K562 (cell line): ENCODE measurements at regions not wholly inside any gene's neighbourhood (a gene's known extent, or its start where the extent isn't known, plus 50 kb on each side); places are given as distances from the start of the nearest gene placed in this dataset.
A peak's percentile ranks its signal among the peaks of the same experiment; 100 is the strongest.
"Not testable (repeated sequence)": the region's sequence is repeated elsewhere in the genome, so short reads cannot be mapped to it uniquely, and the experiment has no call there.

Experiments used
- CBFA2T3 ChIP-seq: fragments of 450-650 bp; IDR thresholded peaks from 2 replicates; pipeline ENCODE4 v1.6.1; 2017
- CREB3 ChIP-seq: fragments of 450-650 bp; conservative IDR thresholded peaks from 2 replicates; pipeline ENCODE4 v1.6.1; 2016; ENCODE audit warnings: missing genetic modification characterization, low read depth, mild to moderate bottlenecking, missing compliant biosample characterization, moderate library complexity
- DMBX1 ChIP-seq: fragments of 250-450 bp; sonication (Bioruptor Pico); IDR thresholded peaks from 2 replicates; pipeline ENCODE4 v1.8.0; 2022; ENCODE audit warnings: inconsistent platforms, mild to moderate bottlenecking, moderate library complexity, borderline replicate concordance
- EHMT2 ChIP-seq: fragments of 450-650 bp; IDR thresholded peaks from 2 replicates; pipeline ENCODE4 v1.6.1; 2018; ENCODE audit warnings: antibody characterized with exemption
- ETV1 ChIP-seq: fragments of 450-650 bp; conservative IDR thresholded peaks from 2 replicates; pipeline ENCODE4 v1.6.1; 2016; ENCODE audit warnings: missing genetic modification characterization, control low read depth, low read depth, missing compliant biosample characterization
- GATAD2A ChIP-seq: fragments of 450-650 bp; IDR thresholded peaks from 2 replicates; pipeline ENCODE4 v1.6.1; 2017
- MGA ChIP-seq: fragments of 450-650 bp; IDR thresholded peaks from 2 replicates; pipeline ENCODE4 v1.6.1; 2016; ENCODE audit warnings: mild to moderate bottlenecking, moderate library complexity
- SPI1 ChIP-seq: IDR thresholded peaks from 2 replicates; pipeline ENCODE4 v1.6.1; 2011; ENCODE audit warnings: low read depth, low read length, control low read depth, borderline replicate concordance
- TAL1 ChIP-seq: fragments of 450-650 bp; IDR thresholded peaks from 2 replicates; pipeline ENCODE4 v1.6.1; 2016; ENCODE audit warnings: mild to moderate bottlenecking
- TEAD4 ChIP-seq, 2 experiments: sonication (generic) in 1 of 2; formaldehyde crosslinking in 1 of 2; IDR thresholded peaks; 2 replicates each; pipeline versions ENCODE4 v1.6.1 to v1.8.0; 2012 to 2022; ENCODE audit warnings: borderline replicate concordance in 1 of 2, inconsistent platforms in 1 of 2, low read length in 1 of 2, mild to moderate bottlenecking in 1 of 2, missing genetic modification reagents in 1 of 2
- ZNF311 ChIP-seq: fragments of 250-450 bp; sonication (Bioruptor Pico); IDR thresholded peaks from 2 replicates; pipeline ENCODE4 v1.4.0; 2020; ENCODE audit warnings: mild to moderate bottlenecking, moderate library complexity
- ZNF639 ChIP-seq, 2 experiments: fragments of 200-800 bp in 1 of 2; sonication (Bioruptor generic) in 1 of 2; sonication (generic) in 1 of 2; formaldehyde crosslinking in 1 of 2; IDR thresholded peaks in 1 of 2; conservative IDR thresholded peaks in 1 of 2; 2 replicates each; pipeline versions ENCODE4 v1.5.0 to v1.6.1; 2016 to 2020; ENCODE audit warnings: missing compliant biosample characterization in 1 of 2, missing genetic modification characterization in 1 of 2, missing genetic modification reagents in 1 of 2
- ZNF766 ChIP-seq: fragments of 200-800 bp; sonication (Bioruptor generic); conservative IDR thresholded peaks from 2 replicates; pipeline ENCODE4 v1.6.1; 2016; ENCODE audit warnings: missing genetic modification characterization, missing compliant biosample characterization

GRCh38 chr3:14272959-14273560 lies 94.4 kb downstream of the LSM3 start (continued):
- TF ChIP-seq MGA = peak; percentile 34; the same call in 1 of the 2 replicates
- TF ChIP-seq ETV1 (tag) = 0 out of 2 replicates have a peak, but pooled peaks have one; percentile 21
- peak; percentile 83 for TF ChIP-seq SPI1
- 0 out of 2 replicates have a peak, but pooled peaks have one; percentile 4 for TF ChIP-seq CREB3
- 0 out of 2 replicates have a peak, but pooled peaks have one; percentile 47 for TF ChIP-seq ZNF311 (CRISPR knock-in tag)
- TF ChIP-seq TEAD4 (IDR thresholded peaks at IDR 0.05; ENCODE audit: low read length) = peak; percentile 53; the same call in 1 of the 2 replicates
- not testable (repeated sequence) for TF ChIP-seq TEAD4 (CRISPR knock-in tag; IDR thresholded peaks at IDR 0.05; ENCODE audit: borderline replicate concordance)
- TF ChIP-seq EHMT2 = peak; percentile 29; the same call in 1 of the 2 replicates
- TF ChIP-seq DMBX1 (CRISPR knock-in tag) = 0 out of 2 replicates have a peak, but pooled peaks have one; percentile 6
- peak; percentile 52; the same call in 1 of the 2 replicates for TF ChIP-seq GATAD2A
- peak in 1 of 2 experiments; percentile 60; a peak in 1 of 4 replicates for TF ChIP-seq ZNF639 (CRISPR knock-in tag; conservative IDR thresholded peaks at IDR 0.05 in 1 of 2, IDR thresholded peaks at IDR 0.05 in 1 of 2)
- TF ChIP-seq ZNF766 (CRISPR knock-in tag) = 0 out of 2 replicates have a peak, but pooled peaks have one; percentile 36
- peak; percentile 42; the same call in 1 of the 2 replicates for TF ChIP-seq TAL1
- peak; percentile 65 for TF ChIP-seq CBFA2T3
